ENCODE measurements at regions not wholly inside any gene's neighbourhood (a gene's known extent, or its start where the extent isn't known, plus 50 kb on each side); places are given as distances from the start of the nearest gene placed in this dataset.

- TF ChIP-seq EZH2 (IDR thresholded peaks at IDR 0.05; ENCODE audit: insufficient read depth, poor library complexity, severe bottlenecking) = no peak
- TF ChIP-seq EZH2phosphoT487 (IDR thresholded peaks at IDR 0.05; ENCODE audit: insufficient read depth, low read depth) = no peak
Measured at GRCh38 chr15:38928431-38928830, 363.8 kb upstream of the RASGRP1 start.
